ENCODE measurements at regions not wholly inside any gene's neighbourhood (a gene's known extent, or its start where the extent isn't known, plus 50 kb on each side); places are given as distances from the start of the nearest gene placed in this dataset.

DNA sequence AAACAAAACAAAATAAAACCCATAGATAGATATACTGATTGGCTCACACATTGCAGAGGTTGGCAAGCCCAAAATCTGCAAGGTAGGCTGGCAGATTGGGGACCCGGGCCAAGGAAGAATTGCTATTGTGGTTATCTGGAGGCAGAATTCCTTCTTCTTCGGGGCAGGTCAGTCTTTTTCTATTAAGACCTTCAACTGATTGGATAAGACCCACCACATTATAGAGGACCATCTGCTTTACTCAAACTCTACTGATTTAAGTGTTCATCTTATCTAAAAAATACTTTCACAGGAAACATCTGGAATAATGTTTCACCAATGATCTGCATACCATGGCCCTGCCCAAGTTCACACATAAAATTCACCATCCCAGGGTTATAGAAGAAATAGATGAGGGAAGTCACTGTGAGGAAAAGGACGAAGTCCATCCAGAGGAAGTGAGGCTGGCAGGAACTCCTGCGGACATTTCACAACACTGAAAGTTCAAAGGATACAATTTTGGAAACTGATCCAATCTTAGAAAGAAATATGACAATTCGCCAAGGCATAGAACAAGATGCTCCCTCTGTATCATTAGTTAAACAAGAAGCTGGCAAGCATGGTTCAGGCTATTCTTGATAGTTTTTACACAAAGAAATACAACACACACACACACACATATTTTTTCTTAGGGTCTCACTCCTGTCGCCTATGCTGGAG is 127.6 kb upstream of the MED13L start:
- no peak for DNase-seq

DNA sequence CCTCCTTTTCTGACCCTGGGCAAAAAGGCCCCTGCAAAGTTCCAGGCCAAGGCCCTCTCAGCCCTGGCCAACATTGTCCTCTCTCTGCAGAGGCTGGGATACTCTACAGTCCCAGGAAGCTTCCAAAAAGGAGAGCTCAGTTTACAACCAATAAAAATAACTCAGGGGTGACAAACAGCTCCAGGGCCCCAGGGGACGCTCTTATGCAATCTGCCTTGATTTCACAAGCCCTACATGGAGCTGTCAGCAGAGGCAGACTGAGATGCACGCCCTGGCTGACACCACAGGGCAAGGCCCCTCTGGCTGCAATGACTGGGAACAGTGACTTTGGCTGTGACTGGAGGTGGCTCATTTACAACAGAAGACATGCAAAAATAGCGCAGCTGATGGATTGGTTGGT is 129.0 kb upstream of the MED13L start:
- DNase-seq = peak; percentile 50

DNA sequence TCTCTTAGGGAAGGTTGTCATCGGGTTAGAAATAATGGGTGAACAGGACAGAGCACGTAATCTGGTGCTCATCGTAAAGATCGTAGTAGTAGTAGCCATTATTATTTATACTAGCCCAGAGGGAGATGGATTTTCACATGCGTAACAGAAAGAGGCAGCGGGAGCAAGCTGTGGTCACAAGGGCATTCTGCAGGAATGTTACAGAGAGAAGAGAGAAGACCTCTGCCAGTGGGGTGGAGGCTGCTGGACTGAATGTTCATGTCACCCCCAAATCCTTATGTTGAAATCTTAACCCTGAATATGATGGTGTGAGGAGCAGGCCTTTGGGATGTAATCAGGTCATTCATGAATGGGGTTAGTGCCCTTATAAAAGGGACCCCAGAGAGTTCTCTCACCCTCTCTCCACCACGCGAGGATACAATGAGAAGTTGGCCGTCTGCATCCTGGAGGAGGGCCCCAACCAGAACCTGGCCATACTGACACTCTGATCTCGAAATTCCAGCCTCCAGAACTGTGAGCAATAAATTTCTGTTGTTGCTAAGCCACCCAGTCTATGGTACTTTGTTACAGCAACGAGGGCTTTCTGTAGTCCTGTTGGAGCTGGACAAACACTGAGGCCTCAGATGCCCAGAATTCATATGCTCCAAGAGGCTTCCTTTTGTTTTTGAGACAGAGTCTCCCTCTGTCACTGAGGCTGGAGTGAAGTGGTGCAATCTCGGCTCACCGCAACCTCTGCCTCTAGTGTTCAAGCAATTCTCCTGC is 131.2 kb upstream of the MED13L start:
- DNase-seq = no peak

DNA sequence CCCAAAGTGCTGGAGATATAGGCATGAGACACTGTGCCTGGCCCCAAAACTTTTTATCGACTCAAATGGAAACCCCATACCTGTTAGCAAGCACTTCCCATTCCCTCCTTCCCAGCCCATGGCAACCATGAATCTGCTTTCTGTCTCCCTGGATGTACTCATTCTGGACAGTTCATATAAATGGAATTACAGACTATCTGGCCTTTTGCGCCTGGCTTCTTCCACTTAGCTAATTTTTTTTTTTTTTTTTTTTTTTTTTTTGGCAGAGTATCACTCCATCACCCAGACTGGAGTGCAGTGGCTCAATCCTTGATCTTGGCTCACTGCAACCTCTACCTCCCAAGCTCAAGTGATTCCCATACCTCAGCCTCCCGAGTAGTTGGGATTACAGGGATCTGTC is 134.5 kb upstream of the MED13L start:
- DNase-seq = no peak

DNA sequence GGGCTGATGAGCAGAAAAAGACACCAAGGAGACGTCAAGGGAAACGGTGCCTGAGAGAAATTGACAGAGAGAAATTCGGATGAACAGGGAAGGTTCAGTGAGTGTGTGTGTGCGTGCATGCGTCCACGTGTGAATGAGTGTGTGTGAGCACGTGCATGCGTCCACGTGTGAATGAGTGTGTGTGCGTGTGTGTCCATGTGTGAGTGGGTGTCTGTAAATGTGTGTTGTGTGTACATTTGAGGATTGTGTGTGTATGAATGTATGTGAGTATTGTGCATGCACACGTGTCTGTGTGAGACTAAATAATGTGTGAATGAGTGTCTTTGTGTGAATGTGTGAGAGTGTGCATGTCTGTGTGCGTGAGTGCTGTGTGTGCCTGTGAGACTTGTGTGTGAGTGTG is 137.4 kb upstream of the MED13L start:
- no peak for DNase-seq

DNA sequence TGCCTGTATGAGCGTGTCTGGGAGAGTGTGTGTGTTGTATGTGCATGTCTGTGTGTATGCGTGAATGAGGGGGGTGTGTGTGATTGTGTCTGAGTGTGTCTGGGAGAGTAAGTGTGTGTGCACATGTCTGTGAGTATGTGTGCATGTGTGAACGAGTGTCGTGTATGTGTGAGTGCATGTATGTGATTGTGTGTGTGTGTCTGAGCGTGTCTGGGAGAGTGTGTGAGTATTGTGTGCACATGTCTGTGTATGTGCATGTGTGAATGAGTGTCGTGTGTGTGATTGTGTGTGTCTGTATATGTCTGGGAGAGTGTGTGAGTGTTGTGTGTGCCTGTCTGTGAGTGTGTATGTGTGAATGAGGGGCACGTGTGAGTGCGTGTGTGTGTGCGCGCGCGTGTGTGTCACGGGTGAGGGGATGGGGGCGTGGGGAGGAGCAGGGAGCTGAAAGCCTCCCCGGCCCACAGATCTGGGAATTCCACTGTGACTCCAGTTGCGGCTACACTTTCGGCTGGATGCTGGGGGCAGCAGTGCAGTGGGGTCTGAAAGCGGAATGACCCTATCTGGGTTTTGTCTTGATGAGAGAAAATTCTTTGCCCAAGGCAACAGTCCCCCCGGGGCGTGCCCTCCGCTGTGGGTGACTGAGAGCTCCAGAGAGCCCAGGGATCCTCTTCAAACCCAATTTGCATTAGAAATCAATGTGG is 138.1 kb upstream of the MED13L start:
- no peak for DNase-seq

DNA sequence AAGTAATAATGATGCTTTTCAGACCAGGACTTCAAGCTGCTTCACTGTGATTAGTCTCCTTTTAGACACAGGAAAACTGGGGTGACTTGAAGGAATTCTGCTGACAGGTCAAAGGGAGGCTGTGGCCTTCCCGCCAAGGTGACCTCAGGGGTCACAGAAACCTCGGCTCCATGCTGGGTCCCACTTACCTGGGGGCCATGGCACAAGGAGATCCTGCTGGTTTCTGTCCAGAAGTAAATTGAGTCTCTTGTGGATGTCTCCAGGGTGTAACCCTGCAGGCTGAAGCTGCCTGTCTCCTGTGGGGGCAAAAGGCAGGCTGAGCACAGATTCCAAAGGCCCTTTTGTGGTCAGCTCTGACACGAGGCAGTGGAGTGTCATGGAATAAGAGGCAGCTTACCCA is 138.7 kb upstream of the MED13L start:
- DNase-seq = no peak

DNA sequence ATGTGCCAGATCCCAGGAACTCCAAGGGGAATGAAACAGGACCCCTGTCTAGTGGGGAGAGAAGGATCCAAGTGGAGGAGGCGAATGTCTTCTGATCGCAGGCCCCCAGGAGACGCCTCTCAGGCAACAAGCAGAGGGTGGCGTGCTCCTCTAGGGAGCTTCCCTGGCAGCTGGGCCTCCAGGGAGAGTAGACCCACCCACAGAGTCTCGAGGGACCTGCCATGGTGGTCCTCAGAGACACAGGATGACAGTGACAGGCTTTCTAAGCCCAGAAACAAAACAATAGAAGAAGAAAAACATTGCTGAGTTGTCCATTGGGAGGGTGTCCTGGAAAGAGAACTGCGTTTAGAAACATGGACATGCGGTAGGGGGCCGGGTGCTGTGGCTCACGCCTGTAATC is 140.6 kb upstream of the MAP1LC3B2 start:
- DNase-seq = no peak

DNA sequence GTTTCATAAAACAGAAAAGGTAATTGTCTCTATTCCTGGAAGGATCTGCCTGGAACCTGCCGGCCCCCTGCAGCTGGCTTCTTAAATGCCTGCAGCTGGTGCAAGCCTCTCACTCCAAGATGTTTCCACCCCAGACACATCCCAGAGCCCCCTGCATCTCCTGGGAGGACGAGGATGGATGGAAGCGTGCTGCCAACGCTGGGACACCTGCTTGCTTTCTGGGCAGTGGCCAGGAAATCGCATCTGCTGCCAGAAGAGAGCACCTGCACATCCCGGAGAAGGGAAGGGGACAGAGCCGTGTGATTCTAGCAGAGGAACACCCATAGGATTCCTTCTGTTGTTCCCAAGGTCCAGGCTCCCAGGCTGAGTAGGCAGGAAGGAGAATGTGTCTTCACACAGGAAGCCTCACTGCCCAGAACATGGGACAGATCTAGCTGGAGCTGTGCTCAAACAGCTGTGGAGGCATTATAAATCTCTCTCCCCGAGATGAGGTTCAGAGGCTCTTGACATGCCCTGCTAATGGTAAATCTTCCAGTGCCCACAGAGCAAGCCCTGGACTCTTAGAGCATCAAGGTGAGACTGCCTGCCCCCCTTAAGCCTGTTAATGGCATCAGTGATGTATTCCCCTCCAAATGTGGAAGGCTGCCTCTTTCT is 138.8 kb upstream of the MAP1LC3B2 start:
- no peak for DNase-seq

DNA sequence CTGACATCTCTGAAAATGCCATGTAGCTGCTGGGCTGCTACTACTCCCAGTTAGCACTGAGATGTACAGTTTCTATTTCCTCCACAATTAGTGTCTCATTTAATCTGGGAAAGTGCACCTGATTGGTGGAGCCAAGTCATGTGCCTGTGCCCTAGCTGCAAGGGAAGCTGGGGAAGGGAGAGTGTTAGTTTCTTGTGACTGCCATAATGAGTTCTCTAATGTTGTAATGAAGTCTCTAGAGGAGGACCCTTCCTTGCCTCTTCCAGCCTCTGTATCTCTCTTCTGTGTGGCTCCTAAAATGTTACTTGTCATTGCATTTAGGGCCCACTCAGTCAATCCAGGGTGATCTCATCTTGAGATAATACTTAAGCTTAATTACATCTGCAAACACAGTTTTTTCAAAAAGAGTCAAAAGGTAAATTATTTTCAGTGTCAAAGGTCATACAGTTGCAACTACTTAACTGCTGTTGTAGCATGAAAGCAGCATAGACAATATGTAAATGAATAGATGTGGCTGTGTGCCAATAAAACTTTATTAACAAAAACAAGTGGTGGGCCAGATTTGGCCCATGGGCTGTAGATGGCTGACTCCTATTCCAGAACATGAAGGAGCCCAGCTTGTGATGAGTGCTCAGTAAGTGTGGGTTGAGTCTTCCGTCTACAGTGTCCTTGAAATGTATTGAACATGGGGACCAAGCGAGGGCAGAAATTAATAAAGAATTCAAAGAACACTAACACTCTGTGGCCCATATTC is 137.2 kb upstream of the MAP1LC3B2 start:
- no peak for DNase-seq

DNA sequence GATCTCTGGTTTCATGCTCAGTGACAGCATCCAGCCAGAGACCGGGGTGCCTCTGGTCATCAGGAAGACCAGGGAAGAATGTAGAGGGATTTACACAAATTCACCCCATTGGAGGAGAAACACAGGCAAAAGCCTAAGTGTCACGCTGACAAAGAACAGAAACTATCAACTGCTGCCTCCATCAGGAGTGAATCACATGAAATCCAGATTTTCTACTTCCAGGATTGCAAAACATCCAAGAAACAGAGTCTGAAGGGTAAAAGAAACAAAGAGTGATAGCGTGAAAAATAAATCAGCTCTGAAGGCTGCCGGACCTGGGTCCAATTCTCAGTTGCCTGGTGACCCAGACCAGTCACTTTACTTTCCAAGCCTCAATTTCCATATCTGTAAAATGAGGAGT is 136.1 kb upstream of the MAP1LC3B2 start:
- no peak for DNase-seq

DNA sequence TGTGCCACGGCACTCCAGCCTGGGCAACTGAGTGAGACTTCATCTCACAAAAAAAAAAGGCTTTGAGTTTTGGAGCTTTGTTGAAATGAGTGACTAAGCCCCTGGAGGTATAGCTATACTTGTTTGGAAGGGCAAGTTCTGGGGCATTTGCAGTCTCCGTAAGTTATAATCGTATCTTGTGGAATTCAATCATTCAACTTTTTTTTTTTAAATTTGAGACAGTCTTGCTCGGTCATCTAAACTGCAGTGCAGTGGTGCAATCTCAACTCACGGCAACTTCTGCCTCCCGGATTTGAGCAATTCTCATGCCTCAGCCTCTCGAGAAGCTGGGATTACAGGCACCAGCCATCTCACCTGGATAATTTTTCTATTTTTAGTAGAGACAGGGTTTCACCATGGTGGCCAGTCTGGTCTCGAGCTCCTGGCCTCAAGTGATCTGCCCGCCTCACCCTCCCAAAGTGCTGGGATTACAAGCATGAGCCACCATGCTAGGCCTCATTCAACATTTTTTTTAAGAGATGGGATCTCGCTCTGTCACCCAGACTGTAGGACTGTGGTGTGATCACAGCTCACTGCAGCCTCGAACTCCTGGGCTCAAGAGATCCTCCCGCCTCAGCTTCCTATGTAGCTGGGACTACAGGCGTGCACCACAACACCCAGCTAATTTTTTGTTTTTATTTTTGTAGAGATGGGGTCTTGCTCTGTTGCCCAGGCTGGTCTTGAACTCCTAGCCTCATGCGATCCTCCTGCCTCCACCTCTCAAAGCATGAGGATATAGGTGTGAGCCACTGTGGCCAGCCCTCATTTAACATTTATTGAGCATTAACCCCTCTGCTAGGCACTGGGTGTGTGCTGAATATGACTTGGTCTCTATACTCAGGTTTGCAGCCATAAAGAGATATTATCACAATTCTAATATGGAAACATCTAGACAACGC is 133.7 kb upstream of the MAP1LC3B2 start:
- no peak for DNase-seq

DNA sequence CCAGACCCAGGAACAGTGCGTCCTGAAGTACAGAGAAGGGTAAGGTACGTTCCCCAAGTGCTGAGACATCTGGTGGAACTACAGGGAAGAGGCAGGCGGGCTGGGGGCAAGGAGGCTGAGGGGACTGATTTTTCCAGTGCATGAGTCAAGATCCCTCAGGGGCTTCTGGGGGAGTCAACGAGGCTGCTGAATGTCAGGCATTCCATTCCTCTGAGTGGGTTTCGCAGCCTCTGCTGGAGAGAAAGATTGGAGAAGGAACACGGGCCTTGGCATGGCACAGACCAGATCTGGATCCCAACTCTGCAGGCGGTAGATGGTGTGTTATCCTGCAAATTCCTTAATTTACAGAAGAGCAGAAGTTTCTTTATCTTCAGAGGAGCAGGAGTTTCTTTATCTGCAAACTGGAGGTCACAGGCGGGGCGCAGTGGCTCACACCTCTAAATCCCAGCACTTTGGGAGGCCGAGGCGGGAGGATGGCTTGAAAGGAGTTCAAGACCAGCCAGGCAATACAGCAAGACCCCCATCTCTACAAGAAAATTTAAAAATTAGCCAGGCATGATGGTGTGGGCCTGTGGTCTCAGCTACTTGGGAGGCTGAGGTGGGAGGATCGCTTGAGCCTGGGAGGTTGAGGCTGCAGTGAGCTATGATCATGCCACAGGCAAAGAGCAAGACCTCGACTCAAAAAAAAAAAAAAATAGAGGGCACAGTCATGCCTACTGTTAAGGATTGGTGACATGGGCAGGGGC is 132.6 kb upstream of the MAP1LC3B2 start:
- peak; percentile 86 for DNase-seq

DNA sequence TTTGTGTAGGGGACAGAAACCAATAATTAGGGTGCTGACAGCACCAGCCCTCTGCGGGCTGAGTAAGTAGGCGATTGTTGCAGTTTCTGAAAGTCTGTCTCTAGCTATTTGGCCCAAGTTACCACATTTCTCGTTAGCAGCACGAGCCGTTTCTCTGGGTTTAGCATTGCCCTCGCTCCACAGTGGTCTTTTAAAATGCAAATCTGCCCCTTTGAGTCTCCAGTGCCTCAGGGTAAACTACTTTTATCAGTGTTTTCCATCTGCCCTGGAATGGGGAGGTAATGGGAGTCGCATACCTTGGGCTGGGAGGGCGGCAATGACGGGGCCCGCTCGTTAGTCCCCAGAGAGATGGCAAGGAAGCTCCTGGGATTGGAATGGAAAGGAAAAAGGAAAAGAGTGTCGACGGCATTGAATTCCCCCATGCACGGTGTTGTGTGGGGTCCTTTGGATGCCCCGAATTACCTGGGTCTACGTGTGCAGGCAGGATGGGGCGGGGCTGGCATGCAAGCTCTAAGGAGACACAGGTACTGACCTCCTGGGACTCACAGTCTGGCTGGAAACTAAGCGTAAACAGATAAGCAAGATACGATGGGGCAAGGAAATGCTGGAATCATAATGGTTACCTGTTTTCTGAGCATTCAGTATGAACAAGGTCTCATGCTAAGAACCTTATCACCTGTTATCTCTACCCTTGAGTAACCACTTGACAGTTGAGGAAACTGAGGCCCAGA is 131.8 kb upstream of the MAP1LC3B2 start:
- no peak for DNase-seq

DNA sequence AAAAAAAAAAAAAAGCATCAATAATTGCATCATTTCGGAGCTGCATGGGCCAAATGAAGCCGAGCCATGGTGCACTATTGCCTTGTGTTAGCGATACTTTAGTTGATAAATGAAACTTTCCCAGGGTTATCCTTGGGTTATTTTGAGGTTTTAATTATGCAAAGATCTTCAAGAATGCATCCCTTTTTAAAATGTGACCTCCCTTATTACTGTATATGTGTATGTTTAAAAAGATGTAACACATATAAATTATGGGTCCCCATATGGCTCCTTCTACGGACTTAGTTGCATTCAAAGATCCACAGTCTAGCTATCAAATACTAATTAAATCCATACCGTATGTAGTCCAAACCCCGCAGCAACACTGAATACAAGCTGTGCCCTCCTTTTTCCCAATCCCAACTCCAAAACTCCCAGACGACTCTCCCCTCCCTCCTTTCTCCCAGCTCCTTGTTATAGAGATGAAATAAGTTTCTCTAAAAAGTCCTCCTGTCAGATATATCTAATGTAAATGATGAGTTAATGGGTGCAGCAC is 129.3 kb upstream of the MAP1LC3B2 start:
- DNase-seq = no peak

DNA sequence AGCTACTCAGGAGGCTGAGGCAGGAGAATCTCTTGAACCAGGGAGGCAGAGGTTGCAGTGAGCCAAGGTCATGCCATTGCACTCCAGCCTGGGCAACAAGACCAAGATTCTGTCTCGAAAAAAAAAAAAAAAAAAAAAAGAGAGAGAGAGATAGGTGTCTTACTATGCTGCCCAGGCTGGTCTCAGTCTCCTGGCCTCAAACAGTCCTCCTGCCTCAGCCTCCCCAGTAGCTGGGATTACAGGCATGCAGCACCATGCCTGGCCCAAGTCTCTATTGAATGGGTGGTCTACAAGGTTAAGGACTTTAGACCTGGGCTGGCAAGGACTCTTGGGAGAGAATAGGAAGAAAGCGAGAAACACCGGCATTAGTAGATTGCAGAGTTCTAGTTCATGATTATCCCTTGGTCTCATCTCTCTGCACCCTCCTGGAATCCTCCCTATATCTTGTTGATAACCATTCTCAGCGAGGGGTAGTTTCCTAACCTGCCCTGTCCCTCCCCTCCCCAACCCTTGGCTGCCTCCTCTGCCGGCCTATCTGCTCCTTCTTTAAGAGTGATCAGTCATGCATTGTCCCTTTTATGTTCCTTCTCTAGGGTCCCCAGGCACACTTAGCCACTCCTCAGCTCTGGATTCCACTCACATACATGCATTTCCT is 128.1 kb upstream of the MAP1LC3B2 start:
- no peak for DNase-seq

DNA sequence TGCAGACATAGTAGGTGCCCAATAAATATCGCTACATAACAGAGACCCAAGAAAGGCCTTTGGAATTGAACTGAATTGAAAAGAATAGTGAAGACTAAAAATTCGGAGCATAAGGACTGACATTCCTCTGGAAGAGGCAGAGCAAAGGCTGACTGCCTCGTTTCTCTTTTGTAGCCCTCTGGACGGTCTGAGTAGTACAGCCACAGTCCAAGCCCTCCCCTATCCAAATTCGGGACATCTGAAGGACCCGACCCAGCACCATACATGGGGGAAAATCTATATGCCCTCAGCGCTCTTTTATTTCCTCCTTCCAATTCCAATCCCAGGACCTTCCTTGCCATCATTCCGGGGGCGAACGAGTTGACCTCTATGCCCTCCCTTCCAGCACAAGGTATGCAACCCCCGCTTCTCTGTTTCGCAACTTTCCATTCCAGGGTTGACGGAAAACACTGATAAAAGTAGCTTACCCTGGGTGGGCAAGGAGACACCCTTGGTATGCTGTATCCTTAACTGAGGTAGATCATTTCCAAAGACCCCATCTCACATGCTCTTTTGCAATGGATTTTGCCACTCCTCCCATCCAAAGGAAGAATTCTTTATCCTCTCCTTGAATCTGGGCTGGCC is 127.4 kb upstream of the MAP1LC3B2 start:
- DNase-seq = no peak

DNA sequence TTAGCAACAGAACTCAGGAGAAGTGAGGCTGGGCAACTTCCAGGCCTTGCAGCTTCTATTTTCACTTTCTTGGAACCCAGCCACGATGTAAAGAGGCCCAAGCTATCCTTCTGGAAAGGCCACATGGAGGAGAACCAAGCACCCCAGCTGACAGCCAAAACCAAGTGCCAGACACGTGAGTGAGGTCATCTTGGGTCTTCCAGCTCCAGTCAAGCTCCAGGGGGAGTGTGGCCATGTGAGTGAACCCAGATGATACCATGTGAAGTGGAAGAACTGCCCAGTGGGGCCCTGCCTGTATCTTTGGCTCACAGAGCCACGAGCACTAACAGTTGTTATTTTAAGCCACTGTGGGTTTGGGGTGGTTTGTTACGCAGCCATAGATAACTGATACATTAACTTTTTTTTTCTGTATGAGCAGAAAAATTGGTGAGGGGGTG is 126.8 kb upstream of the MAP1LC3B2 start:
- peak; percentile 79 for DNase-seq

DNA sequence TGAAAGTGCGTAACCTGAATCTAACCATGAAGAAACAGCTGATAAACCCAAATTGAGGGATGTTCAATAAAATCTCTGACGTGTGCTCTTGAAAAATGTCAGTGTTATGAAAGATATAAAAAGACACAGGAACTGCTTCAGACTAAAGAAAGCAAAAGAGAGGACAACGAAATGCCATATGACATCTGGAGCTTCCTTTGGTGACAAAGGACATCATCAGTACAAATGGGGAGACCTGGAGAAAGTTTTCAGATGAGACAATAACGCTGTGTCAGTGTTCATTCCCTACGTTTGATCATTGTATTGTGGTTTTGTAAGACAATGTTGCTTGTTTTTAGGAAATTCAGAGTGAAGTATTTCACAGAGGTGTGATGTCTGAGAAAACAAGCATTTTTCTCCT is 125.9 kb upstream of the MAP1LC3B2 start:
- DNase-seq = no peak
